DND-41 (cell line): ENCODE measurements at regions not wholly inside any gene's neighbourhood (a gene's known extent, or its start where the extent isn't known, plus 50 kb on each side); places are given as distances from the start of the nearest gene placed in this dataset.

Experiments
- ATAC-seq: fragments of 200-7000 bp; cut with Tn5 transposase; 3 replicates; pipeline ENCODE4 v1.9.1; 2021; ENCODE audit warnings: low read depth; ENCODE audit not compliant: insufficient read depth
- DNase-seq: peaks from one replicate; pipeline ENCODE4 v3.0.0-alpha.2; 2020
- H2AFZ ChIP-seq: 2 replicates; pipeline ENCODE4 v1.6.0; 2012; ENCODE audit warnings: low read depth, low read length
- H3K27ac ChIP-seq: 2 replicates; pipeline ENCODE4 v1.5.1; 2012; ENCODE audit warnings: low read length, inconsistent platforms
- H3K27me3 ChIP-seq: fragments of 200-600 bp; sonication (generic); 2 replicates; pipeline ENCODE4 v1.6.0; 2012; ENCODE audit warnings: low read length, mild to moderate bottlenecking, inconsistent platforms; ENCODE audit not compliant: insufficient read depth, poor library complexity
- H3K36me3 ChIP-seq: 2 replicates; pipeline ENCODE4 v1.5.1; 2012; ENCODE audit warnings: low read length, inconsistent platforms; ENCODE audit not compliant: insufficient read depth
- H3K4me1 ChIP-seq: 2 replicates; pipeline ENCODE4 v1.5.1; 2012; ENCODE audit warnings: mild to moderate bottlenecking, low read length; ENCODE audit not compliant: insufficient read depth
- H3K4me2 ChIP-seq: 2 replicates; pipeline ENCODE4 v1.6.0; 2012; ENCODE audit warnings: mild to moderate bottlenecking, moderate library complexity, low read length, inconsistent platforms; ENCODE audit not compliant: insufficient read depth
- H3K4me3 ChIP-seq, 2 experiments: fragments of 200-600 bp in 1 of 2; shearing (Covaris generic) in 1 of 2; 2 replicates each; pipeline ENCODE4 v1.5.1; 2012 to 2016; ENCODE audit warnings: inconsistent platforms in 2 of 2, low read length in 2 of 2, mild to moderate bottlenecking in 2 of 2, low read depth in 1 of 2, moderate library complexity in 1 of 2
- H3K79me2 ChIP-seq: 2 replicates; pipeline ENCODE4 v1.6.0; 2012; ENCODE audit warnings: low read length, inconsistent platforms; ENCODE audit not compliant: insufficient read depth
- H3K9ac ChIP-seq: 2 replicates; pipeline ENCODE4 v1.6.0; 2012; ENCODE audit warnings: low read depth, mild to moderate bottlenecking, inconsistent platforms, low read length, moderate library complexity
- H3K9me3 ChIP-seq: 2 replicates; pipeline ENCODE4 v1.5.1; 2012; ENCODE audit warnings: low read length, moderate library complexity, mild to moderate bottlenecking, inconsistent platforms; ENCODE audit not compliant: insufficient read depth, severe bottlenecking
- H4K20me1 ChIP-seq: 2 replicates; pipeline ENCODE4 v1.6.0; 2012; ENCODE audit warnings: low read length; ENCODE audit not compliant: insufficient read depth
- CTCF ChIP-seq: IDR thresholded peaks from 2 replicates; pipeline ENCODE4 v1.5.1; 2012; ENCODE audit warnings: borderline replicate concordance, low read length, moderate library complexity, mild to moderate bottlenecking; ENCODE audit not compliant: poor library complexity, severe bottlenecking; ENCODE audit errors: extremely low read depth
- EZH2 ChIP-seq: IDR thresholded peaks from 3 replicates; pipeline ENCODE4 v1.6.1; 2012; ENCODE audit warnings: borderline replicate concordance, low read depth, mild to moderate bottlenecking, moderate library complexity, low read length, inconsistent platforms; ENCODE audit not compliant: severe bottlenecking

DNA sequence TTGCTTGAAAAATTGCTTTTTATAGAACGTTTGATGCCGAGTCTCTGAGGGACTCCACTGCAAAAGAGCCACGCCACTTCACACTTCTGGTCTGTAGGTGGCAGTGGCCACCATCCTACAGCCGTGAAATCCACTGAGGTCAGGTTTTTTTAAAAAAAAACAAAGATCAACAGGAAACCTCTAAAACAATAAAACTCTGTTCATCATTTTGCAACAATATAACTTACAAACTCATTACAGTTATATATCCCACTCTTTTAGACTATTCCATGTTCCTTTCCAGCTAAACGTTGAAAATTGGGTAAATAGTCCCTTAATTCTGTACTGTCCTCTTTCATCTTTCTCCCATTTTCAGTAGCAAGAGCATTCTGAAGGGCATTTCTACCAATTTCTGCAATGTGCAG lies 64.6 kb upstream of the FMN2 start:
- no peaks in the 10 kb centered on the region for H3K27me3 ChIP-seq
- no peak overlapping the region for H3K4me3 ChIP-seq
- TF ChIP-seq CTCF (peak; percentile 68), EZH2 (no peak)
- no peak overlapping the region for H3K9ac ChIP-seq
- H3K4me1 ChIP-seq, result no peaks in the 10 kb centered on the region
- no peak overlapping the region for H3K27ac ChIP-seq
- no peaks in the 10 kb centered on the region for H3K79me2 ChIP-seq
- ATAC-seq (peak; percentile 67), DNase-seq (peak; percentile 20)
- H3K4me2 ChIP-seq, result no peak overlapping the region
- H3K36me3 ChIP-seq, result no peaks in the 10 kb centered on the region
- H2AFZ ChIP-seq, result no peak overlapping the region
- H3K9me3 ChIP-seq, result no peaks in the 10 kb centered on the region
- H4K20me1 ChIP-seq, result no peaks in the 10 kb centered on the region

DNA sequence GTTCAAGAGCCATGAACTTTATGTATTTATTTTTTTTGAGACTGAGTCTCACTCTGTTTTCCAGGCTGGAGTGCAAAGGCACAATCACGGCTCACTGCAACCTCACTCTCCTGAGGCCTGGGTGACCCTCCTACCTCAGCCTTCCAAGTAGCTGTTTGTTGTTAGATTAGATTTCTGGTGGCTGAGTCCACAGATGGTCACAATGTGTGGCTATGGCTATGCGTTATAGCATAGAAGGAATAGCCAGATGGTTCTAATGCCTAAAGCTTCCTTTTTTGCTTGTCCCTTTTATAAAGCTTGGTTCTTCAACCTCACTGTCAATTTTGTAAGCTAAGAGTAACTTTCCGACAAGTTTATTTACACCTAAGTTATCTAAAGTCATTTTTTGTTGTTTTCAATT lies 62.3 kb upstream of the FMN2 start:
- Histone ChIP-seq H4K20me1 (no peaks in the 10 kb centered on the region), H3K9me3 (no peaks in the 10 kb centered on the region), H2AFZ (no peak overlapping the region), H3K27me3 (no peaks in the 10 kb centered on the region), H3K4me2 (no peak overlapping the region), H3K4me1 (no peaks in the 10 kb centered on the region), H3K36me3 (no peaks in the 10 kb centered on the region), H3K27ac (no peak overlapping the region), H3K4me3 (no peak overlapping the region), H3K9ac (no peak overlapping the region), H3K79me2 (no peaks in the 10 kb centered on the region)
- DNase-seq (no peak), ATAC-seq (no peak)
- TF ChIP-seq EZH2 (no peak), CTCF (no peak)

DNA sequence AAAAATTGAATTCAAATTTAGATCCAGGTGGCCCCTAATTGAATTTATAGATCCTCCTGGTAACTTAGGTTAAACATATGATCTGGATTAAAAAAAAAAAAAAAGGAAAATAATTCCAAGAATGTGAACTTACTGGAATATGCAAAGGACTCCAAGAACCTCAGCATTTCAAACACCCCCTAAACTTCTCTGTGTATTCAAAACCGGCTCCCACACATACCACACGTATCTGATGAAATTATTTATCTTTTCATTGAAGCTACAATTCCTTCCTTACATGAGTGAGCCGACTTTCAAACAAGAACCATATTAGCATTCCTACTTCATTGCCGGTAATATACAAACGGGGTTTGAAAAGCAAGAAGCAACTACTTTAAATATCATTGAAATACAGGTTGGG lies 61.4 kb upstream of the FMN2 start:
- no peak for DNase-seq

More for the DNA sequence above, 61.4 kb upstream of the FMN2 start:
- no peaks in the 10 kb centered on the region for H4K20me1 ChIP-seq
- no peak overlapping the region for H3K4me2 ChIP-seq
- no peak overlapping the region for H2AFZ ChIP-seq
- TF ChIP-seq EZH2 (no peak), CTCF (no peak)
- H3K27ac ChIP-seq, result no peak overlapping the region
- no peak for ATAC-seq
- no peaks in the 10 kb centered on the region for H3K9me3 ChIP-seq
- H3K4me3 ChIP-seq, result no peak overlapping the region
- H3K27me3 ChIP-seq, result no peaks in the 10 kb centered on the region
- H3K9ac ChIP-seq, result no peak overlapping the region
- H3K36me3 ChIP-seq, result no peaks in the 10 kb centered on the region
- no peaks in the 10 kb centered on the region for H3K79me2 ChIP-seq
- no peaks in the 10 kb centered on the region for H3K4me1 ChIP-seq
